ENCODE measurements at regions not wholly inside any gene's neighbourhood (a gene's known extent, or its start where the extent isn't known, plus 50 kb on each side); places are given as distances from the start of the nearest gene placed in this dataset.

GRCh38 chr6:47133230-47134000 is 91.3 kb upstream of the ADGRF1 start (continued):
- TF ChIP-seq MAZ (CRISPR knock-in tag; conservative IDR thresholded peaks at IDR 0.05 in 1 of 2, IDR thresholded peaks at IDR 0.05 in 1 of 2), result no peak
- no peak for TF ChIP-seq BACH1 (tag; IDR thresholded peaks at IDR 0.05)
- peak; percentile 68 for TF ChIP-seq TEAD4 (IDR thresholded peaks at IDR 0.05; ENCODE audit: low read length)
- TF ChIP-seq TEAD4 (CRISPR knock-in tag; IDR thresholded peaks at IDR 0.05; ENCODE audit: borderline replicate concordance), result no peak
- no peak for TF ChIP-seq KLF1 (tag; IDR thresholded peaks at IDR 0.05)
- TF ChIP-seq MCM5 (IDR thresholded peaks at IDR 0.05; ENCODE audit: low read depth), result no peak
- TF ChIP-seq CREB1 (IDR thresholded peaks at IDR 0.05), result no peak
- no peak for TF ChIP-seq CREB1 (CRISPR knock-in tag; IDR thresholded peaks at IDR 0.05)
- TF ChIP-seq GTF3C2 (IDR thresholded peaks at IDR 0.05; ENCODE audit: borderline replicate concordance, extremely low read depth, insufficient read length), result no peak
- TF ChIP-seq STAT5B (CRISPR knock-in tag; IDR thresholded peaks at IDR 0.05), result no peak
- TF ChIP-seq, protein P1, sequence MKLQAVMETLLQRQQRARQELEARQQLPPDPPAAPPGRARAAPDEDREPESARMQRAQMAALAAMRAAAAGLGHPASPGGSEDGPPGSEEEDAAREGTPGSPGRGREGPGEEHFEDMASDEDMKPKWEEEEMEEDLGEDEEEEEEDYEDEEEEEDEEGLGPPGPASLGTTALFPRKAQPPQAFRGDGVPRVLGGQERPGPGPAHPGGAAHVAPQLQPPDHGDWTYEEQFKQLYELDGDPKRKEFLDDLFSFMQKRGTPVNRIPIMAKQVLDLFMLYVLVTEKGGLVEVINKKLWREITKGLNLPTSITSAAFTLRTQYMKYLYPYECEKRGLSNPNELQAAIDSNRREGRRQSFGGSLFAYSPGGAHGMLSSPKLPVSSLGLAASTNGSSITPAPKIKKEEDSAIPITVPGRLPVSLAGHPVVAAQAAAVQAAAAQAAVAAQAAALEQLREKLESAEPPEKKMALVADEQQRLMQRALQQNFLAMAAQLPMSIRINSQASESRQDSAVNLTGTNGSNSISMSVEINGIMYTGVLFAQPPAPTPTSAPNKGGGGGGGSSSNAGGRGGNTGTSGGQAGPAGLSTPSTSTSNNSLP (IDR thresholded peaks at IDR 0.05; ENCODE audit: borderline replicate concordance, low read depth, low read length), result no peak
- TF ChIP-seq, protein P2, sequence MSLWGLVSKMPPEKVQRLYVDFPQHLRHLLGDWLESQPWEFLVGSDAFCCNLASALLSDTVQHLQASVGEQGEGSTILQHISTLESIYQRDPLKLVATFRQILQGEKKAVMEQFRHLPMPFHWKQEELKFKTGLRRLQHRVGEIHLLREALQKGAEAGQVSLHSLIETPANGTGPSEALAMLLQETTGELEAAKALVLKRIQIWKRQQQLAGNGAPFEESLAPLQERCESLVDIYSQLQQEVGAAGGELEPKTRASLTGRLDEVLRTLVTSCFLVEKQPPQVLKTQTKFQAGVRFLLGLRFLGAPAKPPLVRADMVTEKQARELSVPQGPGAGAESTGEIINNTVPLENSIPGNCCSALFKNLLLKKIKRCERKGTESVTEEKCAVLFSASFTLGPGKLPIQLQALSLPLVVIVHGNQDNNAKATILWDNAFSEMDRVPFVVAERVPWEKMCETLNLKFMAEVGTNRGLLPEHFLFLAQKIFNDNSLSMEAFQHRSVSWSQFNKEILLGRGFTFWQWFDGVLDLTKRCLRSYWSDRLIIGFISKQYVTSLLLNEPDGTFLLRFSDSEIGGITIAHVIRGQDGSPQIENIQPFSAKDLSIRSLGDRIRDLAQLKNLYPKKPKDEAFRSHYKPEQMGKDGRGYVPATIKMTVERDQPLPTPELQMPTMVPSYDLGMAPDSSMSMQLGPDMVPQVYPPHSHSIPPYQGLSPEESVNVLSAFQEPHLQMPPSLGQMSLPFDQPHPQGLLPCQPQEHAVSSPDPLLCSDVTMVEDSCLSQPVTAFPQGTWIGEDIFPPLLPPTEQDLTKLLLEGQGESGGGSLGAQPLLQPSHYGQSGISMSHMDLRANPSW (CRISPR knock-in tag; IDR thresholded peaks at IDR 0.05), result no peak
- no peak for TF ChIP-seq FOXJ2 (tag; IDR thresholded peaks at IDR 0.05)
- no peak for TF ChIP-seq U2AF2 (optimal IDR thresholded peaks at IDR 0.05; ENCODE audit: low read depth, low read length)
- no peak for TF ChIP-seq SP1 (CRISPR knock-in tag; IDR thresholded peaks at IDR 0.05)
- TF ChIP-seq HLTF (IDR thresholded peaks at IDR 0.05), result no peak
- TF ChIP-seq FUS (optimal IDR thresholded peaks at IDR 0.05; ENCODE audit: low read depth, low read length), result no peak
- TF ChIP-seq BCL6 (CRISPR knock-in tag; IDR thresholded peaks at IDR 0.05), result no peak
